Stimulated activated memory B cell treated with anti-CD40 and anti-IgM and Interleukin-4, amounts not matched to agents 10 μg/mL and 1 μg/mL and 100 μg/mL, for 72 hours (primary cell): ENCODE measurements at regions not wholly inside any gene's neighbourhood (a gene's known extent, or its start where the extent isn't known, plus 50 kb on each side); places are given as distances from the start of the nearest gene placed in this dataset.
A peak's percentile ranks its signal among the peaks of the same experiment; 100 is the strongest.
"Not testable (repeated sequence)": the region's sequence is repeated elsewhere in the genome, so short reads cannot be mapped to it uniquely, and the experiment has no call there.

Experiments
- ATAC-seq: fragments of 150-1000 bp; cut with Tn5 transposase; 2 replicates; pipeline ENCODE4 v1.10.0; 2021
- H3K27ac Mint-ChIP-seq: one replicate; pipeline ENCODE4 v1.8.0; 2022; ENCODE audit warnings: mild to moderate bottlenecking, mixed read lengths
- H3K27me3 Mint-ChIP-seq: one replicate; pipeline ENCODE4 v1.8.0; 2022; ENCODE audit warnings: mixed read lengths
- H3K36me3 Mint-ChIP-seq: one replicate; pipeline ENCODE4 v1.8.0; 2022; ENCODE audit warnings: mixed read lengths
- H3K4me1 Mint-ChIP-seq: one replicate; pipeline ENCODE4 v1.8.0; 2022; ENCODE audit warnings: mixed read lengths
- H3K4me3 Mint-ChIP-seq: one replicate; pipeline ENCODE4 v1.8.0; 2022; ENCODE audit warnings: mild to moderate bottlenecking, moderate library complexity, mixed read lengths
- H3K9me3 Mint-ChIP-seq: one replicate; pipeline ENCODE4 v1.8.0; 2022; ENCODE audit warnings: mixed read lengths

- Mint-ChIP-seq H3K4me3 (peak overlapping the region; percentile 57), H3K27me3 (no peaks in the 10 kb centered on the region), H3K9me3 (no peaks in the 10 kb centered on the region), H3K27ac (no peak overlapping the region), H3K4me1 (peaks cover 16% of the 10 kb centered on the region), H3K36me3 (no peaks in the 10 kb centered on the region)
- peak; percentile 84 for ATAC-seq
Measured at GRCh38 chr7:66413379-66414114, 208.4 kb downstream of the TPST1 start.

- no peaks in the 10 kb centered on the region for H3K36me3 Mint-ChIP-seq
- ATAC-seq, result no peak
- no peaks in the 10 kb centered on the region for H3K9me3 Mint-ChIP-seq
- peaks cover 16% of the 10 kb centered on the region for H3K4me1 Mint-ChIP-seq
- no peak overlapping the region for H3K27ac Mint-ChIP-seq
- H3K27me3 Mint-ChIP-seq, result no peaks in the 10 kb centered on the region
- H3K4me3 Mint-ChIP-seq, result no peak overlapping the region
Measured at GRCh38 chr7:66415659-66416265, 210.6 kb downstream of the TPST1 start.

GRCh38 chr7:66418537-66418936, 210.1 kb upstream of the KCTD7 start:
- Mint-ChIP-seq H3K4me3 (no peak overlapping the region), H3K27me3 (no peaks in the 10 kb centered on the region), H3K9me3 (no peaks in the 10 kb centered on the region), H3K4me1 (peaks cover 12% of the 10 kb centered on the region), H3K36me3 (peaks cover 4% of the 10 kb centered on the region), H3K27ac (no peak overlapping the region)
- ATAC-seq, result no peak

- Mint-ChIP-seq H3K36me3 (peaks cover 10% of the 10 kb centered on the region), H3K4me3 (no peak overlapping the region), H3K4me1 (peaks cover 5% of the 10 kb centered on the region), H3K27me3 (no peaks in the 10 kb centered on the region), H3K27ac (no peak overlapping the region), H3K9me3 (no peaks in the 10 kb centered on the region)
- no peak for ATAC-seq
Measured at GRCh38 chr7:66419210-66419609, 209.5 kb upstream of the KCTD7 start.

GRCh38 chr7:66421830-66422475, 206.7 kb upstream of the KCTD7 start:
- peaks cover 33% of the 10 kb centered on the region for H3K36me3 Mint-ChIP-seq
- H3K27ac Mint-ChIP-seq, result no peak overlapping the region
- ATAC-seq, result no peak
- H3K27me3 Mint-ChIP-seq, result no peaks in the 10 kb centered on the region
- H3K4me3 Mint-ChIP-seq, result no peak overlapping the region
- no peaks in the 10 kb centered on the region for H3K9me3 Mint-ChIP-seq
- no peaks in the 10 kb centered on the region for H3K4me1 Mint-ChIP-seq

- H3K27me3 Mint-ChIP-seq, result no peaks in the 10 kb centered on the region
- H3K27ac Mint-ChIP-seq, result no peak overlapping the region
- no peaks in the 10 kb centered on the region for H3K9me3 Mint-ChIP-seq
- H3K36me3 Mint-ChIP-seq, result peaks cover 39% of the 10 kb centered on the region
- ATAC-seq, result no peak
- no peaks in the 10 kb centered on the region for H3K4me1 Mint-ChIP-seq
- no peak overlapping the region for H3K4me3 Mint-ChIP-seq
Measured at GRCh38 chr7:66423729-66424128, 205.0 kb upstream of the KCTD7 start.

GRCh38 chr7:66426332-66426731, 202.3 kb upstream of the KCTD7 start:
- H3K9me3 Mint-ChIP-seq, result no peaks in the 10 kb centered on the region
- H3K4me3 Mint-ChIP-seq, result no peak overlapping the region
- peaks cover 57% of the 10 kb centered on the region for H3K36me3 Mint-ChIP-seq
- H3K27me3 Mint-ChIP-seq, result no peaks in the 10 kb centered on the region
- ATAC-seq, result no peak
- no peak overlapping the region for H3K27ac Mint-ChIP-seq
- no peaks in the 10 kb centered on the region for H3K4me1 Mint-ChIP-seq

GRCh38 chr7:66426996-66427395, 201.7 kb upstream of the KCTD7 start:
- H3K9me3 Mint-ChIP-seq, result no peaks in the 10 kb centered on the region
- no peak overlapping the region for H3K4me3 Mint-ChIP-seq
- no peaks in the 10 kb centered on the region for H3K4me1 Mint-ChIP-seq
- H3K36me3 Mint-ChIP-seq, result peaks cover 57% of the 10 kb centered on the region
- no peaks in the 10 kb centered on the region for H3K27me3 Mint-ChIP-seq
- ATAC-seq, result no peak
- no peak overlapping the region for H3K27ac Mint-ChIP-seq

- no peak overlapping the region for H3K4me3 Mint-ChIP-seq
- ATAC-seq, result no peak
- H3K27ac Mint-ChIP-seq, result no peak overlapping the region
- peaks cover 62% of the 10 kb centered on the region for H3K36me3 Mint-ChIP-seq
- H3K9me3 Mint-ChIP-seq, result no peaks in the 10 kb centered on the region
- no peaks in the 10 kb centered on the region for H3K27me3 Mint-ChIP-seq
- H3K4me1 Mint-ChIP-seq, result no peaks in the 10 kb centered on the region
Measured at GRCh38 chr7:66427956-66428355, 200.7 kb upstream of the KCTD7 start.

GRCh38 chr7:66429498-66430163, 199.1 kb upstream of the KCTD7 start:
- ATAC-seq, result no peak
- Mint-ChIP-seq H3K36me3 (peaks cover 48% of the 10 kb centered on the region), H3K27me3 (no peaks in the 10 kb centered on the region), H3K9me3 (no peaks in the 10 kb centered on the region), H3K27ac (no peak overlapping the region), H3K4me1 (no peaks in the 10 kb centered on the region), H3K4me3 (no peak overlapping the region)

- no peak for ATAC-seq
- H3K4me3 Mint-ChIP-seq, result no peak overlapping the region
- no peaks in the 10 kb centered on the region for H3K4me1 Mint-ChIP-seq
- no peak overlapping the region for H3K27ac Mint-ChIP-seq
- no peaks in the 10 kb centered on the region for H3K9me3 Mint-ChIP-seq
- H3K27me3 Mint-ChIP-seq, result no peaks in the 10 kb centered on the region
- H3K36me3 Mint-ChIP-seq, result peaks cover 49% of the 10 kb centered on the region
Measured at GRCh38 chr7:66430164-66430545, 198.5 kb upstream of the KCTD7 start.

GRCh38 chr7:66438703-66439405, 189.8 kb upstream of the KCTD7 start:
- H3K9me3 Mint-ChIP-seq, H3K4me1 Mint-ChIP-seq: not testable (repeated sequence)

GRCh38 chr7:66442385-66442784, 186.3 kb upstream of the KCTD7 start:
- peaks cover 6% of the 10 kb centered on the region for H3K4me1 Mint-ChIP-seq
- no peaks in the 10 kb centered on the region for H3K27me3 Mint-ChIP-seq
- H3K9me3 Mint-ChIP-seq, result no peaks in the 10 kb centered on the region
- no peak for ATAC-seq
- H3K36me3 Mint-ChIP-seq, result peaks cover 19% of the 10 kb centered on the region
- no peak overlapping the region for H3K27ac Mint-ChIP-seq
- H3K4me3 Mint-ChIP-seq, result no peak overlapping the region

More at GRCh38 chr7:66438703-66439405, 189.8 kb upstream of the KCTD7 start:
- H3K36me3 Mint-ChIP-seq, result peaks cover 20% of the 10 kb centered on the region
- not testable (repeated sequence) for ATAC-seq, H3K27ac Mint-ChIP-seq, H3K27me3 Mint-ChIP-seq, H3K4me3 Mint-ChIP-seq

- Mint-ChIP-seq H3K27me3 (no peaks in the 10 kb centered on the region), H3K4me3 (no peak overlapping the region), H3K9me3 (no peaks in the 10 kb centered on the region), H3K4me1 (peaks cover 6% of the 10 kb centered on the region), H3K27ac (no peak overlapping the region), H3K36me3 (peaks cover 19% of the 10 kb centered on the region)
- ATAC-seq, result no peak
Measured at GRCh38 chr7:66443946-66444345, 184.7 kb upstream of the KCTD7 start.

- peaks cover 44% of the 10 kb centered on the region for H3K36me3 Mint-ChIP-seq
- H3K4me1 Mint-ChIP-seq, H3K27me3 Mint-ChIP-seq, H3K27ac Mint-ChIP-seq, H3K9me3 Mint-ChIP-seq, ATAC-seq, H3K4me3 Mint-ChIP-seq: not testable (repeated sequence)
Measured at GRCh38 chr7:66447007-66447406, 181.7 kb upstream of the KCTD7 start.
